Activated CD8-positive, alpha-beta T cell treated with anti-CD3 and anti-CD28 coated beads, Interleukin-2, amount 10 ng/mL, durations not matched to agents 7 days and 5 days (primary cell): ENCODE measurements at regions not wholly inside any gene's neighbourhood (a gene's known extent, or its start where the extent isn't known, plus 50 kb on each side); places are given as distances from the start of the nearest gene placed in this dataset.

Experiments used
- ATAC-seq: fragments of 150-1000 bp; cut with Tn5 transposase; one replicate; pipeline ENCODE4 v1.10.0; 2021; ENCODE audit warnings: moderate library complexity
- CTCF ChIA-PET: fragments of 350-600 bp; sonication (Branson Sonifier 250); formaldehyde crosslinking; loops from one replicate; lab custom pipeline; 2021; ENCODE audit warnings: antibody characterized with exemption; lab: Charles Lee
- POLR2A ChIA-PET: fragments of 350-600 bp; sonication (Branson Sonifier 250); formaldehyde crosslinking; loops from one replicate; lab custom pipeline; 2021; ENCODE audit warnings: antibody characterized with exemption; lab: Charles Lee
- DNase-seq: peaks from one replicate; pipeline ENCODE4 v3.0.0-alpha.2; 2020
- H3K27ac Mint-ChIP-seq: one replicate; pipeline ENCODE4 v1.8.0; 2021; ENCODE audit warnings: mild to moderate bottlenecking, mixed read lengths
- H3K27me3 Mint-ChIP-seq: one replicate; pipeline ENCODE4 v1.8.0; 2021; ENCODE audit warnings: low read depth, mixed read lengths
- H3K36me3 Mint-ChIP-seq: one replicate; pipeline ENCODE4 v1.8.0; 2021; ENCODE audit warnings: low read depth, mixed read lengths
- H3K4me1 Mint-ChIP-seq: one replicate; pipeline ENCODE4 v1.8.0; 2021; ENCODE audit warnings: low read depth, mixed read lengths
- H3K4me3 Mint-ChIP-seq: one replicate; pipeline ENCODE4 v1.8.0; 2021; ENCODE audit warnings: mild to moderate bottlenecking, mixed read lengths
- H3K9me3 Mint-ChIP-seq: one replicate; pipeline ENCODE4 v1.8.0; 2022; ENCODE audit warnings: mixed read lengths; ENCODE audit not compliant: insufficient read depth

- no peaks in the 10 kb centered on the region for H3K27me3 Mint-ChIP-seq
- ChIA-PET CTCF (no interaction called here), POLR2A (no interaction called here)
- H3K9me3 Mint-ChIP-seq, result no peaks in the 10 kb centered on the region
- no peak overlapping the region for H3K4me3 Mint-ChIP-seq
- H3K36me3 Mint-ChIP-seq, result no peaks in the 10 kb centered on the region
- H3K4me1 Mint-ChIP-seq, result no peaks in the 10 kb centered on the region
- no peak for ATAC-seq
- no peak overlapping the region for H3K27ac Mint-ChIP-seq
- DNase-seq, result no peak
These were observed 131.9 kb downstream of the TRMT11 start for GRCh38 chr6:126118058-126118755.

DNA sequence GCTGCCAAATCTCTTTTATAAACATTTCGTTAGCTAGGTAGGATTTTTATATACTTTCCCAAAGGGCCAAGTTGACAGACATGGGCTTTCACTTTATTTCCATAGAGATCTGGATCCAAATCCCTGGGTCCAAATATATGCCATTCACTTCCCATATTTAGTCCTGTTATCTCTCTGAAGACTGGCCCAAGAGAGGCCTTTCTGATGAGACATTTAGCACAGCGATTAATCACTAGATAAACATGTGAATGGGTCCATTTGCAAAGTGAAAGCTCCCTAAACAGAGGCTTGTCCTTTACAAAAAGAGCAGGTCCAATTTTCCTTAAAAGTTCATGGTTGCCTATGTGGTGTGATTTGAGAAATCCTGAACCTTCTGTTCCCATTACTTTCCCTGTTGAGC, 132.6 kb downstream of the TRMT11 start:
- Mint-ChIP-seq H3K4me3 (no peak overlapping the region), H3K36me3 (no peaks in the 10 kb centered on the region), H3K4me1 (no peaks in the 10 kb centered on the region), H3K9me3 (no peaks in the 10 kb centered on the region), H3K27me3 (no peaks in the 10 kb centered on the region), H3K27ac (no peak overlapping the region)
- ChIA-PET POLR2A (no interaction called here), CTCF (no interaction called here)
- ATAC-seq, result no peak
- DNase-seq, result no peak

- DNase-seq (no peak), ATAC-seq (no peak)
- ChIA-PET CTCF (no interaction called here), POLR2A (no interaction called here)
- no peaks in the 10 kb centered on the region for H3K27me3 Mint-ChIP-seq
- no peak overlapping the region for H3K4me3 Mint-ChIP-seq
- no peaks in the 10 kb centered on the region for H3K9me3 Mint-ChIP-seq
- H3K4me1 Mint-ChIP-seq, result no peaks in the 10 kb centered on the region
- H3K36me3 Mint-ChIP-seq, result no peaks in the 10 kb centered on the region
- no peak overlapping the region for H3K27ac Mint-ChIP-seq
These were observed 136.9 kb downstream of the TRMT11 start for GRCh38 chr6:126123226-126123625.

DNA sequence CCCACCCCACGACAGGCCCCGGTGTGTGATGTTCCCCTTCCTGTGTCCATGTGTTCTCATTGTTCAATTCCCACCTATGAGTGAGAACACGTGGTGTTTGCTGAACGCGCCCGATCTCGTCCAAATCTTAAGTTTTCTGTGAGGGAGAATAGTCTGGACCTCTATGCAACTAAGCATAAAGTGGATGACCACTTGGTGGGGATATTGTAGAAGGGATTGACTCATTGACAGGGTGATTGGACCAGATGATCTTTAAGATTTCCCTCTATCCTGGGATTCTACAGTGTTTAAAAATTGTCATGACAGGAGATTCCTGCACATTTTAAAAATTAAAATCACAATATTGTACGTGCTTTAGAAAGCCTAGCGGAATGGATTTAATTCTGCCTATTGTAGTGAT, 141.3 kb downstream of the TRMT11 start:
- ATAC-seq (no peak), DNase-seq (no peak)
- H3K36me3 Mint-ChIP-seq, result no peaks in the 10 kb centered on the region
- no peak overlapping the region for H3K4me3 Mint-ChIP-seq
- no peaks in the 10 kb centered on the region for H3K9me3 Mint-ChIP-seq
- ChIA-PET POLR2A (no interaction called here), CTCF (no interaction called here)
- H3K27ac Mint-ChIP-seq, result no peak overlapping the region
- H3K27me3 Mint-ChIP-seq, result no peaks in the 10 kb centered on the region
- no peaks in the 10 kb centered on the region for H3K4me1 Mint-ChIP-seq

DNA sequence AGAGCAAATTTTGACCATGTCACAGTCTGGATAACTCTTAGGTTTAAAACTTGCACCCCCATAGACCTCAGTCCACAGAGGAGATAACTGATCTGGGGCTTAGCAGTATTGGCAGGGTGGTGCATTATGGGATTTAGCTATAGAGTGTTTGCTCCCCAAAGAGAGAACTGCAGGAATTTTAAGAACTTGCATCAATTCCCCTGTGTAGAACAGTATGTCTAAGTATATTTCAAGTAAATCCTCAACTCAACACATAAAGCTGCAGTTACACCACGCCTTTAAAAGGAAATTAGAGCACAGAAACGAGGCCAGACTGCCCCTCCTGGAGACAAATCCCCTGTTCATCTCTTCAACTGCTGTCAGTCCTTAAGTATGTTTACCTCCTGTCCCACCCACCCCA, 144.9 kb downstream of the TRMT11 start:
- no peaks in the 10 kb centered on the region for H3K4me1 Mint-ChIP-seq
- H3K27ac Mint-ChIP-seq, result no peak overlapping the region
- peaks cover 2% of the 10 kb centered on the region for H3K27me3 Mint-ChIP-seq
- H3K9me3 Mint-ChIP-seq, result peaks cover 6% of the 10 kb centered on the region
- DNase-seq (no peak), ATAC-seq (no peak)
- no peak overlapping the region for H3K4me3 Mint-ChIP-seq
- H3K36me3 Mint-ChIP-seq, result peaks cover 4% of the 10 kb centered on the region
- ChIA-PET CTCF (no interaction called here), POLR2A (no interaction called here)

DNA sequence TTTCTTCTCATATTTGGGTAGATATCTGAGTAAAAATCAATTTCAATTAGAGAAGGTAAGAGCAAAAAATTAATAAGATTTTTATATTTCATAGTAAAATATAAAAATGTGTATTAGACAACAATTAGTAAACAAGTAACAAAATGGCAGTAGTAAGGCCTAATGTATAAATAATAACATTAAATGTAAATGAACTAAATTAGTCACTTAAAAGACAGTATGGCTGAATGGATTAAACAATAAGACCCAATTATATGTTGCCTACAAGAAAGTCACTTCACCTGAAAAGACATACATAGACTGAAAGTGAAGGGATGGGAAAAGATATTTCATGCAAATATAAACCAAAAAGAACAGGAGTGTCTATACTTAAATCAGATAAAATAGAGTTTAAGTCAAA, 147.6 kb downstream of the TRMT11 start:
- POLR2A ChIA-PET, result no interaction called here
- Mint-ChIP-seq H3K27ac (no peak overlapping the region), H3K9me3 (peaks cover 6% of the 10 kb centered on the region), H3K4me3 (no peak overlapping the region), H3K36me3 (peaks cover 4% of the 10 kb centered on the region), H3K27me3 (peaks cover 2% of the 10 kb centered on the region), H3K4me1 (no peaks in the 10 kb centered on the region)
- ATAC-seq (no peak), DNase-seq (no peak)
- CTCF ChIA-PET, result no interaction called here

- no peak for DNase-seq
- Mint-ChIP-seq H3K9me3 (peaks cover 6% of the 10 kb centered on the region), H3K4me1 (no peaks in the 10 kb centered on the region), H3K4me3 (no peak overlapping the region), H3K27me3 (peaks cover 2% of the 10 kb centered on the region), H3K27ac (no peak overlapping the region), H3K36me3 (peaks cover 4% of the 10 kb centered on the region)
- POLR2A ChIA-PET, result no interaction called here
- CTCF ChIA-PET, result no interaction called here
- ATAC-seq, result no peak
These were observed 148.2 kb downstream of the TRMT11 start for GRCh38 chr6:126134491-126134890.

GRCh38 chr6:126140015-126140414, 153.7 kb downstream of the TRMT11 start:
- no peak for ATAC-seq
- Mint-ChIP-seq H3K27ac (no peak overlapping the region), H3K36me3 (peaks cover 4% of the 10 kb centered on the region), H3K4me3 (no peak overlapping the region), H3K4me1 (no peaks in the 10 kb centered on the region), H3K27me3 (no peaks in the 10 kb centered on the region), H3K9me3 (peaks cover 6% of the 10 kb centered on the region)
- ChIA-PET CTCF (no interaction called here), POLR2A (no interaction called here)
- no peak for DNase-seq

DNA sequence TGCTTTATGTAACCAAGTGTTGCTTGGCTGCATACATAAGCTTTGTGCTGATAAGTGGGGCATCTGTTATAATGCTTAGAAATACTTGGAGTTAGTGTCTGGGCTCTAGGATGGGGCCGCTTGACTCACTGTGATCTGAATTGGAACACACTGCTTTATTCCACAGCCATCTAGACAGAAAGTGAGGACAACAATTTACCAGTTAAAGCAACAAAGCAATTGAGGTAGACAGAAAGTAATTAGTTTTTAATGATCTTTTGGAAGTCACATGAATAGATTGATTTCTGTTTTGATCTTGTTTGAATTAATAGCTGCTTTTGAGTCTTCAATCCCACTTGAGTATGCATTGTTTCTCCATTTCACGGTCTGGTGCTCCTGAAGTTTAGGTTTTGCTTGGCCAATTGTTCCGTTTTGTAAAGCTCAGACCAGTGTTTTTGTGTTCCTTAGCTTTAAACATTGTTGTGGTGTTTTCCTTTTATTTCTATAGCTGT, 157.5 kb downstream of the TRMT11 start:
- CTCF ChIA-PET, result no interaction called here
- Mint-ChIP-seq H3K4me3 (no peak overlapping the region), H3K4me1 (no peaks in the 10 kb centered on the region), H3K27ac (no peak overlapping the region), H3K27me3 (no peaks in the 10 kb centered on the region), H3K9me3 (no peaks in the 10 kb centered on the region), H3K36me3 (no peaks in the 10 kb centered on the region)
- DNase-seq, result no peak
- POLR2A ChIA-PET, result no interaction called here
- no peak for ATAC-seq

GRCh38 chr6:126145351-126145750, 159.0 kb downstream of the TRMT11 start:
- H3K9me3 Mint-ChIP-seq, result no peaks in the 10 kb centered on the region
- H3K4me1 Mint-ChIP-seq, result no peaks in the 10 kb centered on the region
- no peaks in the 10 kb centered on the region for H3K27me3 Mint-ChIP-seq
- ChIA-PET POLR2A (no interaction called here), CTCF (no interaction called here)
- no peak overlapping the region for H3K4me3 Mint-ChIP-seq
- DNase-seq (no peak), ATAC-seq (no peak)
- H3K36me3 Mint-ChIP-seq, result no peaks in the 10 kb centered on the region
- H3K27ac Mint-ChIP-seq, result no peak overlapping the region

GRCh38 chr6:126147291-126147815, 161.0 kb downstream of the TRMT11 start:
- Mint-ChIP-seq H3K36me3 (no peaks in the 10 kb centered on the region), H3K4me3 (no peak overlapping the region), H3K27me3 (no peaks in the 10 kb centered on the region), H3K9me3 (no peaks in the 10 kb centered on the region), H3K4me1 (no peaks in the 10 kb centered on the region), H3K27ac (no peak overlapping the region)
- DNase-seq (no peak), ATAC-seq (no peak)
- POLR2A ChIA-PET, result no interaction called here
- CTCF ChIA-PET, result no interaction called here

DNA sequence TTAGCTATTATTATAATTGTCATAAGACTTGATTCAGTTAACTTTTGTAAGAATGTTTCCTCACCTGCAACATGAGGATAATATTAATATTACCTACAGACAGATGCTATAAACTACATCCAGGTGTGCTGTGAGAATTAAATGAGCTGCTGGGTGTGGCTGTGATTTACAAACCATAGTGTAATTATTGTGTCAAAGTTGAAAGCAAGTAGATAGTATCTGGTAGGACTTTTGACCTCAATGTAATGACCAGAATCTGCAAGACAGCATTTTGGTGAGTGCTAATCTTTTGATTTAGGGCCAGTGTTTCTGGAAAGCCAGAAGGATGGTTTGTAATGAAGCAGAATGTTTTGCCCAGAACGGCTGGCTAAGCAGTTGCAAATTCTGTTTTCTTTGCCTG, 162.5 kb downstream of the TRMT11 start:
- Mint-ChIP-seq H3K4me3 (no peak overlapping the region), H3K4me1 (no peaks in the 10 kb centered on the region), H3K27me3 (no peaks in the 10 kb centered on the region), H3K9me3 (no peaks in the 10 kb centered on the region), H3K27ac (no peak overlapping the region), H3K36me3 (no peaks in the 10 kb centered on the region)
- DNase-seq, result no peak
- ChIA-PET CTCF (interaction anchor here (0.6 kb wide), 1 partner anchor 28 kb away, joined by 3 read pairs; no protein-coding TSS in a partner anchor), POLR2A (no interaction called here)
- ATAC-seq, result no peak

DNA sequence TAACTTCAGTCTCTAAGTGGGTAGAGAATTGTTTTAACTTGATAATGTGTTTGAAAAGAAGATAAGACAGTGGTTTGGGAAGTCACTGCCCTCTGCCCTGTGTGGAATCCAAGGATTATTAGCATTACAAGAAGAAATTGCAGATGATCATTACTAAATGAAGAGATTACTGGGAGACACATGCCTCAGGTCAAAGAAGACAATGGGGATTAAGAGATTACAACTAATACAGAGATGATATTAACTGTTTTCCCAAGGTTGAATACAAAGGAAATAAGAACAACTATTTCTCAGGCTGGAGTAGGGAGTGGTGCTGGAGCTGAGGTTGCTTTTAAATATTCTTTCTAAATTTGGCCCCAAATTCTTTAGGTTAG, 166.0 kb downstream of the TRMT11 start:
- Mint-ChIP-seq H3K4me1 (peaks cover 10% of the 10 kb centered on the region), H3K4me3 (no peak overlapping the region), H3K9me3 (no peaks in the 10 kb centered on the region), H3K27me3 (no peaks in the 10 kb centered on the region), H3K27ac (no peak overlapping the region), H3K36me3 (no peaks in the 10 kb centered on the region)
- DNase-seq (no peak), ATAC-seq (no peak)
- ChIA-PET POLR2A (no interaction called here), CTCF (no interaction called here)
